ENCODE measurements at regions not wholly inside any gene's neighbourhood (a gene's known extent, or its start where the extent isn't known, plus 50 kb on each side); places are given as distances from the start of the nearest gene placed in this dataset.

DNA sequence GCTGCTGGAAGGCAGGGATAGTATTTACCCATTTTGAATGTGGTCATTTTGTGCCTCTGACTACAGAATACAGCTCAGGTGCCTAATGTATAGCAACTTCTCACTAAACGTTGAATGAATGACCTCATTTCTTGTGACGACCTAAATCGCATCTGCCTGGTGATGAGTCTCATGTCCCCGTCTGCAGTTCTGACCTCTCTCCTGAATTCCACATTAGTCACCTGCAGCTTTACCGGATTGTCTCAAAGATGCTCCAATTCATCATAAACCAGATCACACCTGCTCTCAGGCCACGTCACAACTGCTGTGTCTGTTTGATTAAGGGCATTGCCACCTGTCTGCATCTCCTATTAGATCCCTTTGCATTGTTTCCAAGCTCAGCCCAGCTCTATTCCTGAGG, 133.6 kb upstream of the MYT1L start:
- Histone ChIP-seq H3K56ac (ENCODE audit: extremely low read depth, insufficient read depth, low read length) (no peak overlapping the region), H3K9ac (ENCODE audit: low read depth, low read length) (no peak overlapping the region), H3K9me1 (ENCODE audit: insufficient read depth, low read length) (no peaks in the 10 kb centered on the region)

More for the DNA sequence above, 133.6 kb upstream of the MYT1L start:
- Histone ChIP-seq H2BK5ac (ENCODE audit: low read depth, low read length, poor library complexity, severe bottlenecking) (no peak overlapping the region), H2AK9ac (replicated peaks; ENCODE audit: low read depth, low read length, poor library complexity) (no peak overlapping the region), H3K18ac (ENCODE audit: low read depth, low read length) (no peak overlapping the region), H3K14ac (replicated peaks; ENCODE audit: low read depth, low read length) (no peak overlapping the region), H2BK120ac (ENCODE audit: low read depth, low read length) (no peak overlapping the region), H2BK20ac (ENCODE audit: low read depth, low read length) (no peak overlapping the region), H2AK5ac (ENCODE audit: low read depth, low read length) (no peak overlapping the region), H2BK15ac (ENCODE audit: low read depth, low read length) (no peak overlapping the region), H4K20me1 (ENCODE audit: insufficient read depth, low read length) (no peaks in the 10 kb centered on the region), H2AFZ (replicated peaks; ENCODE audit: low read length, poor library complexity) (no peak overlapping the region), H3K9me3 (ENCODE audit: control insufficient read depth, insufficient read depth, low read length) (peaks cover 35% of the 10 kb centered on the region), H3K4me1 (ENCODE audit: control insufficient read depth, insufficient read depth, low read length) (no peaks in the 10 kb centered on the region), H3K79me1 (ENCODE audit: low read depth in 1 of 2, low read length in 2 of 2) (no peaks in the 10 kb centered on the region), H4K8ac (ENCODE audit: low read depth in 2 of 2, low read length in 2 of 2) (no peak overlapping the region), H3K27me3 (ENCODE audit: control insufficient read depth, insufficient read depth, low read length) (no peaks in the 10 kb centered on the region), H4K5ac (ENCODE audit: low read depth, low read length) (no peak overlapping the region), H3K36me3 (ENCODE audit: control insufficient read depth, insufficient read depth, low read length) (no peaks in the 10 kb centered on the region), H4K91ac (ENCODE audit: insufficient read depth, low read depth, low read length) (no peak overlapping the region), H3K4me2 (ENCODE audit: low read depth, low read length) (no peak overlapping the region), H3K27ac (ENCODE audit: insufficient read depth, low read length) (no peak overlapping the region), H3K4ac (ENCODE audit: low read depth, low read length) (no peak overlapping the region), H3K23ac (ENCODE audit: low read depth, low read length) (no peak overlapping the region), H3K4me3 (ENCODE audit: insufficient read depth, low read depth, low read length) (no peak overlapping the region)
- 73% methylated on average over 3 of the region's 6 CpGs; no CpG with 5 or more reads in 1 of the 2 experiments for WGBS, 2 experiments (ENCODE audit: extremely low coverage in 2 of 2, insufficient read length in 1 of 2)
- in situ Hi-C loops (cut with MboI; ENCODE audit: low sequenced_read_pairs) (no loop called here), dilution Hi-C loops (cut with HindIII; ENCODE audit: low sequenced_read_pairs, unreplicated experiment) (no loop called here), intact Hi-C loops (cut with micrococcal nuclease) (no loop called here)
- CTCF ChIA-PET: no interaction called here
- POLR2A ChIA-PET (ENCODE audit: unreplicated experiment): no interaction called here
- TF ChIP-seq SMC3 (IDR thresholded peaks at IDR 0.05; ENCODE audit: low read depth, low read length): no peak
- TF ChIP-seq ELK1 (IDR thresholded peaks at IDR 0.05; ENCODE audit: borderline replicate concordance, low read depth, low read length): no peak
- TF ChIP-seq, protein P1, sequence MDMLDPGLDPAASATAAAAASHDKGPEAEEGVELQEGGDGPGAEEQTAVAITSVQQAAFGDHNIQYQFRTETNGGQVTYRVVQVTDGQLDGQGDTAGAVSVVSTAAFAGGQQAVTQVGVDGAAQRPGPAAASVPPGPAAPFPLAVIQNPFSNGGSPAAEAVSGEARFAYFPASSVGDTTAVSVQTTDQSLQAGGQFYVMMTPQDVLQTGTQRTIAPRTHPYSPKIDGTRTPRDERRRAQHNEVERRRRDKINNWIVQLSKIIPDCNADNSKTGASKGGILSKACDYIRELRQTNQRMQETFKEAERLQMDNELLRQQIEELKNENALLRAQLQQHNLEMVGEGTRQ (IDR thresholded peaks at IDR 0.05; ENCODE audit: low read depth, low read length): no peak
- TF ChIP-seq CEBPB (IDR thresholded peaks at IDR 0.05; ENCODE audit: low read depth, low read length): no peak
- TF ChIP-seq MAFK (IDR thresholded peaks at IDR 0.05; ENCODE audit: low read depth, low read length): no peak
- DNase-seq: no peak
- ATAC-seq (ENCODE audit: low read depth): no peak
- no TSS peak for BruUV-seq (replicated peaks)
